Fibroblast of villous mesenchyme (primary cell): ENCODE measurements at regions not wholly inside any gene's neighbourhood (a gene's known extent, or its start where the extent isn't known, plus 50 kb on each side); places are given as distances from the start of the nearest gene placed in this dataset.

Source experiments
- DNase-seq: peaks from one replicate; pipeline ENCODE4 v3.0.0-alpha.2; 2010; ENCODE audit warnings: low read depth
- H3K4me3 ChIP-seq: 2 replicates; pipeline ENCODE4 v1.5.1; 2011; ENCODE audit warnings: low read depth, mild to moderate bottlenecking, low read length
- TF ChIP-seq, protein P1 (sequence below): IDR thresholded peaks from 2 replicates; pipeline ENCODE4 v1.5.1; 2012; ENCODE audit warnings: low read depth, mild to moderate bottlenecking, low read length; ENCODE audit not compliant: insufficient read depth

DNA sequence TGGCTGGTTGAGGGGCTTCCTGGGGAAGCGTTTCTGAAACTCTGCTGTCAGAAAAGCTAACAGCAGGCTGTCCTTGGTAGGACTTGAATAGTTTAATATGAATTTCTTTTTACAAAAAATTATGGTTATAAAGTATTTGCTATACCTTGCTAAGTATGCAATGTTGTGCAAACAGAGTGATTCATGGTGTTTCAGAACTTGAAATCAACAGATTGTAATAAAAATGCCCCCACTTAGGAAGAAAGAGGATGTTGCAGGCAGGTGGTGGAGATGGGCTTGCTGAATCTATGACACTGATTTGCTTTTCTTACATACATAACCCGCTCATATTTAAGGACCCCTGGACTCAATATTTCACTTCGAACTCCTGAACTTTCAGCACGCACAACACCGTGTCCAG, 211.6 kb downstream of the THBS2 start:
- H3K4me3 ChIP-seq: no peak overlapping the region
- TF ChIP-seq, protein P1, sequence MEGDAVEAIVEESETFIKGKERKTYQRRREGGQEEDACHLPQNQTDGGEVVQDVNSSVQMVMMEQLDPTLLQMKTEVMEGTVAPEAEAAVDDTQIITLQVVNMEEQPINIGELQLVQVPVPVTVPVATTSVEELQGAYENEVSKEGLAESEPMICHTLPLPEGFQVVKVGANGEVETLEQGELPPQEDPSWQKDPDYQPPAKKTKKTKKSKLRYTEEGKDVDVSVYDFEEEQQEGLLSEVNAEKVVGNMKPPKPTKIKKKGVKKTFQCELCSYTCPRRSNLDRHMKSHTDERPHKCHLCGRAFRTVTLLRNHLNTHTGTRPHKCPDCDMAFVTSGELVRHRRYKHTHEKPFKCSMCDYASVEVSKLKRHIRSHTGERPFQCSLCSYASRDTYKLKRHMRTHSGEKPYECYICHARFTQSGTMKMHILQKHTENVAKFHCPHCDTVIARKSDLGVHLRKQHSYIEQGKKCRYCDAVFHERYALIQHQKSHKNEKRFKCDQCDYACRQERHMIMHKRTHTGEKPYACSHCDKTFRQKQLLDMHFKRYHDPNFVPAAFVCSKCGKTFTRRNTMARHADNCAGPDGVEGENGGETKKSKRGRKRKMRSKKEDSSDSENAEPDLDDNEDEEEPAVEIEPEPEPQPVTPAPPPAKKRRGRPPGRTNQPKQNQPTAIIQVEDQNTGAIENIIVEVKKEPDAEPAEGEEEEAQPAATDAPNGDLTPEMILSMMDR: no peak
- DNase-seq: no peak

DNA sequence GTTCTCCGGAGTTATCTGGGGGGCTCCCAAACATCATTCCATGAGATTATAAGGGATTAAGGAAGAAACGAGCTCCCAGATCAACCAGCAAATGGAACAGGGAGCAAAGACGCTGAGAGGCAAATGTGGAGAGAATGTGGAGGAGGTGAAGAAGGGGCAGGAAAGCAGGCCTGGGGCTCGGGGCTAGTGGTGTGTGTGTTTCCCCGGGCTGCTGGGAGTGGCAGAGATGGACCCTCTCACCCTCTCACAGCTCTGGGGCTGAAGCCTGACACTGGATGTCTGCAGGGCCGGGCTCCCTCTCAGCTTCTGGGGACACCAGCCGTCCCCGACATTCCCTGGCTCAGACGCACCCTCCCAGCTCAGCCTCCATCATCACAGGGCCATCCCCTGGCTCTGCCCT, 212.6 kb downstream of the THBS2 start:
- no peak for DNase-seq
- H3K4me3 ChIP-seq: no peak overlapping the region
- TF ChIP-seq, protein P1: no peak

DNA sequence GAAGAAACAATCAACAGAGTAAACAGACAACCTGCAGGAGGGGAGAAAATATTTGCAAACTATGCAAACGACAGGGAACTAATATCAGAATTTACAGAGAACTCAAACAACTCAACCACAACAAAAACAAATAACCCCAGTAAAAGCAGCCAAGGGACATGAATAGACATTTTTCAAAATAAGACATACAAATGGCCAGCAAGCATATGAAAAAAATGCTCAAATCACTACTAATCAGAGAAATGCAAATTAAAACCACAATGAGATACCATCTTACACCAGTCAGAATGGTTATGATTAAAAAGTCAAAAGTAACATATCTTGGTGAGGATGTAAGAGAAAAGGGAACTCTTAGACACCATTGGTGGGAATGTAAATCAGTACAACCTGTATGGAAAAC, 215.0 kb downstream of the THBS2 start:
- DNase-seq: peak; percentile 62
- TF ChIP-seq, protein P1: no peak
- H3K4me3 ChIP-seq: no peak overlapping the region

DNA sequence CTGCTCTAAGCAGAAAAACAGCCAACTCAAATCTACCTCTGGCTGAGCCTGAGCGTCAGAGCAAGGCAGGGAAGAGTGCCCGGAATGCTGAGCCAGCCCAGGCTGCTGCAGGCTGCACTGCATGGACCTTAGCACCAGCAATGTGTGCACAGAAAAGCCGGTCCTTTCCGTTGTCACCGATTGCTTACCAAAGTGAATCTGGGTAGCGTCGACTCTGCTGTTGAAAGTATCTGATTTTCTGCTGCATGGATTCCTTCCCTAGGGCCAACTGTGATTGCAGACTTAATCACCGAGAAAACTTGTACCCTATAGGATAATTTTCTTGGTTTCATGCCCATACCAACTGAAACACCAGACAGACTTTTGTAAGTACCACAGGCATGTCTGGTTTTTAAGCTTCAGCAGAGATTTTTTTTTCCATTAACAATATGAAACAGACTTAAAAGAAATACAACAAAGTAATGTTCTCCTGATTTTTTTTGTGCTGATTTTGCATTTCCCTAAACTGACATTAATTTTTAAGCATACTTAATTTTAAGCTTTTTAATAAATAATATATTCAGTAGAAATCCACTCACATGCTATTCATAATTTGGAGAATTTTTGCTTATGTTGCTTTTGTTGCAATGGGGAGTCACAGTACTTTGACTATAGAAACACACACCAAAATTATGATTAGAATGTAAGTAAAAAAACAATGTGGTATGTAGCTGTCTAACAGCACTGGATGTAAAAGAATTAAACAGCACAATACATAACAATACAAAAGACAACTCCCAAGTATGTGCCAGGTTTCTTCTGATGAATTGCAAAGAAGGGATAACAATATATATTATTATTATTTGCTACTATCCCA, 218.0 kb downstream of the THBS2 start:
- H3K4me3 ChIP-seq: no peak overlapping the region
- peak; percentile 39 for DNase-seq
- TF ChIP-seq, protein P1: no peak

DNA sequence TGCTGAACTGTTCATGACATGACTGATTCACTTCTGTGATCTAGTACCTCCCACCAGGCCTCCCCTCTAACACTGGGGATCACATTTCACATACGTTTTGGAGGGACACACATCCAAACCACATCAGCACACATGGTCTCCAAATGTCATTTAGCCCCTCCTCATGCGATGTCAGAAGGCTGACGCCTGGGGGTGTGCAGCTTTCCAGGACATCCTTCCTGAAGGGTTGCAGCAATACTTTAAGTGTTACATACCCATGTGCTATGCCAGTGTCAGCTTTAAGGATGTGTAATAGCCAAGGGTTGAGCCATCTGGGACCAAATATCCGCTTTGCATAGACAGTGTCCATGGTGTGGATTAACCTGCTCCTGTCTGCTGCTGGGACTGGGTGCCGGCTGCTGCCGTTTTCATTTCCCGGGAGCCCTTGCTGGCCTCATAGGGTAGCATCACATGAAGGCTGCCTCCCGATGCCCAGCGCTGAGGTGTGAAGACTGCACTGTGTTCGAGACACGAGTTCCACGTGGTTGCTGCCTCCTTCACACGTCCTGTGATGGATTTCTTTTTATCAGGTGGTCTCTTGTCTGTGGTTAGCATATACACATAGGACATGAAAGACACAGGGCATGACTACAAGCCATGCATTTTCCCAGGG, 219.0 kb downstream of the THBS2 start:
- no peak overlapping the region for H3K4me3 ChIP-seq
- TF ChIP-seq, protein P1: no peak
- DNase-seq: no peak

DNA sequence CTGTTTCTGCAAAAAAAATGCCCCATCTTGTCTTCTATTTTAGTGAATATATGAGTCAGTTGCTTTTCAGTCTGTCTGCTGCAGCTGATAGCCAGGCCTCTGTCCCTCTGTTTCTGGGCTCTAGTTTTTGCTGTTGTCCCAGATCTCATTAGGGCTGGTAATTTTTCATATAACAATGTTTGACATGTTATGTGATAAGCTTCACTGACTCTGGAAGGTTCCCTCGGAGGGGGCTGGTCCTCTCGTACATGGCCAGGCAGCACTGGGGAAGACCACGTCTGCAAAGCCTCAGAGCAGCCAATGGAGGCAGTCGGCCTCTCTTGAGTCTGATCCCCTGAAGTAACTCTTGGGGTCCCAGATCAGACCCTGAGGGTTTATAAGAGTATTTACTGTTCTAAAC, 223.8 kb downstream of the THBS2 start:
- no peak for DNase-seq
- H3K4me3 ChIP-seq: no peak overlapping the region
- TF ChIP-seq, protein P1: no peak
